RWPE1 (cell line): ENCODE measurements at regions not wholly inside any gene's neighbourhood (a gene's known extent, or its start where the extent isn't known, plus 50 kb on each side); places are given as distances from the start of the nearest gene placed in this dataset.

Experiments
- CTCF ChIA-PET: fragments of 350-600 bp; sonication (Branson Sonifier 250); formaldehyde crosslinking; extraction: SDS; loops from one replicate; lab custom pipeline; 2021; lab: Yijun Ruan, JAX
- POLR2A ChIA-PET: fragments of 400-600 bp; formaldehyde crosslinking; extraction: SDS; loops from one replicate; lab custom pipeline; 2020; ENCODE audit warnings: antibody characterized with exemption; ENCODE audit not compliant: low non-redundant PET; lab: Yijun Ruan, JAX
- DNase-seq: peaks from one replicate; pipeline ENCODE4 v3.0.0; 2012; ENCODE audit warnings: low spot score
- H3K27ac ChIP-seq: fragments of 450-650 bp; 2 replicates; pipeline ENCODE4 v1.5.1; 2017
- CTCF ChIP-seq: fragments of 450-650 bp; conservative IDR thresholded peaks from 2 replicates; pipeline ENCODE4 v1.5.1; 2017; ENCODE audit warnings: low read depth, mild to moderate bottlenecking

GRCh38 chr11:129295746-129296145 lies 79.9 kb upstream of the BARX2 start:
- ChIA-PET CTCF (no interaction called here), POLR2A (no interaction called here)
- no peak overlapping the region for H3K27ac ChIP-seq
- no peak for DNase-seq
- no peak for TF ChIP-seq CTCF

DNA sequence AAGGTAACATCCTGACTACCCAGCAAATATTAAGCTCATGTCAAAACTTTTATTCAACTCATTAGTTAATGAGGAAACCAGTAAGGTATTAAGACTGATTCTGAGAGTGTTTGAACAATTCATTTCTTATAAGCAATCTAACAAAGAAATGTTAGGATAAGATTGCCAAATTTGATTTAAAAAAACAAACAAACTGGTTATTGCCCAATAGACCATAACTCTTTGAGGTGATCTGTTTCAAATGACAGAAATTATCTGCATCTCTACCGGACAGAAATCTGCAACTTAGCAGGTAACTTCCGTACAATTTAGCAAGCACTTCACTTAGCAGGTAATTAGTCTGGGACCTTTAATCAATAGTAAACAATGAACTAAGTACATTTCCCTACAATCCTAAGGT lies 82.9 kb upstream of the BARX2 start:
- no peak overlapping the region for H3K27ac ChIP-seq
- DNase-seq: no peak
- POLR2A ChIA-PET: no interaction called here
- CTCF ChIA-PET: interaction anchor here (0.7 kb wide), 1 partner anchor 200 kb away, joined by 3 read pairs; no protein-coding TSS in a partner anchor
- no peak for TF ChIP-seq CTCF

DNA sequence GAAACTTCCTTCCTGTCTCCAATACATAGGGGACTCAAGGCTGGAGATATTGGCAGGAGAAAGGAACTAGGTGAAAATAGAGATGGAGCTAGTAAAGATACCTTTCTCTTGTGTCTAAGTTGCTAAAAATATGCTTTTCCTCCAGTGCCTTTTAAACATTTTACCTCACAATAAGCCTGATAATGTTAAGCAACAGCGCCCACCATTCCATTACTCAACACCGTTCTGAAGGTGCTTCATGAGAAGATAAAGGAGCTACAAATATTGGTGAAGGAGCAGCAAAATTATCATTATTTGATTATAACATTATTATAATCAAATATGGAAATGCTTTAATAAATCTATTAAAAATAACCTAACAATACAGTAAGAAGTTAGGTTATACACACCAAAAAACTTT lies 83.6 kb upstream of the BARX2 start:
- POLR2A ChIA-PET: no interaction called here
- H3K27ac ChIP-seq: no peak overlapping the region
- no peak for DNase-seq
- no peak for TF ChIP-seq CTCF
- CTCF ChIA-PET: no interaction called here

GRCh38 chr11:129291546-129291945 lies 84.1 kb upstream of the BARX2 start:
- CTCF ChIA-PET: no interaction called here
- TF ChIP-seq CTCF: no peak
- DNase-seq: no peak
- POLR2A ChIA-PET: no interaction called here
- no peak overlapping the region for H3K27ac ChIP-seq

- TF ChIP-seq CTCF: no peak
- ChIA-PET POLR2A (no interaction called here), CTCF (no interaction called here)
- no peak for DNase-seq
- H3K27ac ChIP-seq: no peak overlapping the region
Observed at GRCh38 chr11:129290966-129291365, 84.7 kb upstream of the BARX2 start.

GRCh38 chr11:129289350-129290040 lies 86.2 kb upstream of the BARX2 start:
- DNase-seq: no peak
- ChIA-PET POLR2A (no interaction called here), CTCF (interaction anchor here (0.6 kb wide), 1 partner anchor 15 kb away, joined by 4 read pairs; no protein-coding TSS in a partner anchor)
- no peak for TF ChIP-seq CTCF
- H3K27ac ChIP-seq: no peak overlapping the region
